ENCODE measurements at regions not wholly inside any gene's neighbourhood (a gene's known extent, or its start where the extent isn't known, plus 50 kb on each side); places are given as distances from the start of the nearest gene placed in this dataset.

DNA sequence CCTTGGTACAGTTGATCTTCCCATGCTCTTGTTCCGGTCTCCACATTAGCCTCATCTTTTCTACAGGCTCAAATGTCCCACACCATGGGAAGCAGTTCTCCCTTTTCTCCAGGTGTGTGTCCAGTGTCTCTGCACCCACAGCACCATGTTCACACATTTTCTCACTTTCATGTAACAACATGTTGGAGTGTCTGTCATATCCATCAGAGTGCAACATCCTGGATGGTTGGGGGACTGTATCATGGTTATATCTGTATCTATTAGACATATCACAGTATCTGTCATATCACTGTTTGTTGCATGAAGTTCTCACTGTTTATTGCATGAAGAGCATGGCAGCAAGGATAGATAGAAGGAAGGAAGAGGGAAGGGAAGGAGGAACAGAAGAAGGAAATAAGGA is 635.6 kb downstream of the EPM2A start (continued):
- TF ChIP-seq JUNB (IDR thresholded peaks at IDR 0.05; ENCODE audit: unreplicated experiment) (no peak), POLR2AphosphoS5 (IDR thresholded peaks at IDR 0.05; ENCODE audit: low read depth) (no peak), EZH2phosphoT487 (IDR thresholded peaks at IDR 0.05; ENCODE audit: unreplicated experiment) (no peak)

DNA sequence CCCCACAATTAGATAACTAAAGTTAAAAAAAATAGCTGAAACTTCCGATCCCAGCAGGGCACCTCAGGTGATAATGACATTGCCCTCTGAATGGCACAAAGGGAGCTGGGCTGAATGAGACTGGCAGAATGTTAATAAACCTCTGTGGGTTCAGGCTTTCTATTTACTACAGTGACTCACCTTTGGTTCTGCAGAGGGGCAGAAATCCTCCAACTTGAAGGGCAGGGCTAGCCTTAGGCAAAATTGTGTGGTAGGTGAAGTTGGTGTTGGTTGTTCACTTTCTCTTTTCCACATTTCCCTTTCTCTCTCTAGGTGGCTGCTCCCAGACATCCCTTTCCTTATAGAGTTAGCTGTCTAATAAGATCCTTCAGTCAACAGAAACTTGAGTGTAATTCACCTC is 625.2 kb downstream of the EPM2A start:
- peaks cover 2% of the 10 kb centered on the region for H3K27me3 Mint-ChIP-seq (ENCODE audit: insufficient read depth, low read depth, poor library complexity)
- ATAC-seq: no peak; the same call in 2 of the 3 replicates
- Histone ChIP-seq H3K27me3 (ENCODE audit: insufficient read depth) (no peaks in the 10 kb centered on the region), H3F3A (replicated peaks; ENCODE audit: low read depth) (no peaks in the 10 kb centered on the region), H3K9me2 (ENCODE audit: insufficient read depth) (0 out of 2 replicates have a peak, but pooled peaks cover 5% of the 10 kb centered on the region), H4K20me1 (replicated peaks; ENCODE audit: insufficient read depth) (no peaks in the 10 kb centered on the region), H3K27ac (ENCODE audit: low read depth) (no peak overlapping the region), H3K79me2 (replicated peaks; ENCODE audit: insufficient read depth) (no peaks in the 10 kb centered on the region), H3K4me1 (ENCODE audit: insufficient read depth) (peaks cover 9% of the 10 kb centered on the region; the same call in 1 of the 2 replicates), H2AFZ (no peak overlapping the region), H3K4me3 (no peak overlapping the region), H3K4me2 (no peak overlapping the region), H3K36me3 (ENCODE audit: insufficient read depth) (no peaks in the 10 kb centered on the region)
- TF ChIP-seq ZNF114 (CRISPR knock-in tag; IDR thresholded peaks at IDR 0.05) (no peak), ZNF331 (CRISPR knock-in tag; IDR thresholded peaks at IDR 0.05; ENCODE audit: low read depth) (no peak), JUNB (IDR thresholded peaks at IDR 0.05; ENCODE audit: unreplicated experiment) (no peak), CREB1 (CRISPR knock-in tag; IDR thresholded peaks at IDR 0.05; ENCODE audit: low read depth) (no peak), NANOG (IDR thresholded peaks at IDR 0.05; ENCODE audit: borderline replicate concordance) (no peak), STAT1 (IDR thresholded peaks at IDR 0.05; ENCODE audit: unreplicated experiment) (no peak), POLR2AphosphoS5 (IDR thresholded peaks at IDR 0.05; ENCODE audit: low read depth) (no peak), ETS1 (IDR thresholded peaks at IDR 0.05) (no peak), EZH2phosphoT487 (IDR thresholded peaks at IDR 0.05; ENCODE audit: unreplicated experiment) (no peak), EZH2 (IDR thresholded peaks at IDR 0.05; ENCODE audit: low read depth, unreplicated experiment) (no peak), CTCF (conservative IDR thresholded peaks at IDR 0.05; ENCODE audit: low read depth in 2 of 2) (no peak)
- TF ChIP-seq, protein P1, sequence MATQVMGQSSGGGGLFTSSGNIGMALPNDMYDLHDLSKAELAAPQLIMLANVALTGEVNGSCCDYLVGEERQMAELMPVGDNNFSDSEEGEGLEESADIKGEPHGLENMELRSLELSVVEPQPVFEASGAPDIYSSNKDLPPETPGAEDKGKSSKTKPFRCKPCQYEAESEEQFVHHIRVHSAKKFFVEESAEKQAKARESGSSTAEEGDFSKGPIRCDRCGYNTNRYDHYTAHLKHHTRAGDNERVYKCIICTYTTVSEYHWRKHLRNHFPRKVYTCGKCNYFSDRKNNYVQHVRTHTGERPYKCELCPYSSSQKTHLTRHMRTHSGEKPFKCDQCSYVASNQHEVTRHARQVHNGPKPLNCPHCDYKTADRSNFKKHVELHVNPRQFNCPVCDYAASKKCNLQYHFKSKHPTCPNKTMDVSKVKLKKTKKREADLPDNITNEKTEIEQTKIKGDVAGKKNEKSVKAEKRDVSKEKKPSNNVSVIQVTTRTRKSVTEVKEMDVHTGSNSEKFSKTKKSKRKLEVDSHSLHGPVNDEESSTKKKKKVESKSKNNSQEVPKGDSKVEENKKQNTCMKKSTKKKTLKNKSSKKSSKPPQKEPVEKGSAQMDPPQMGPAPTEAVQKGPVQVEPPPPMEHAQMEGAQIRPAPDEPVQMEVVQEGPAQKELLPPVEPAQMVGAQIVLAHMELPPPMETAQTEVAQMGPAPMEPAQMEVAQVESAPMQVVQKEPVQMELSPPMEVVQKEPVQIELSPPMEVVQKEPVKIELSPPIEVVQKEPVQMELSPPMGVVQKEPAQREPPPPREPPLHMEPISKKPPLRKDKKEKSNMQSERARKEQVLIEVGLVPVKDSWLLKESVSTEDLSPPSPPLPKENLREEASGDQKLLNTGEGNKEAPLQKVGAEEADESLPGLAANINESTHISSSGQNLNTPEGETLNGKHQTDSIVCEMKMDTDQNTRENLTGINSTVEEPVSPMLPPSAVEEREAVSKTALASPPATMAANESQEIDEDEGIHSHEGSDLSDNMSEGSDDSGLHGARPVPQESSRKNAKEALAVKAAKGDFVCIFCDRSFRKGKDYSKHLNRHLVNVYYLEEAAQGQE (IDR thresholded peaks at IDR 0.05; ENCODE audit: unreplicated experiment): no peak
- TF ChIP-seq, protein P2, sequence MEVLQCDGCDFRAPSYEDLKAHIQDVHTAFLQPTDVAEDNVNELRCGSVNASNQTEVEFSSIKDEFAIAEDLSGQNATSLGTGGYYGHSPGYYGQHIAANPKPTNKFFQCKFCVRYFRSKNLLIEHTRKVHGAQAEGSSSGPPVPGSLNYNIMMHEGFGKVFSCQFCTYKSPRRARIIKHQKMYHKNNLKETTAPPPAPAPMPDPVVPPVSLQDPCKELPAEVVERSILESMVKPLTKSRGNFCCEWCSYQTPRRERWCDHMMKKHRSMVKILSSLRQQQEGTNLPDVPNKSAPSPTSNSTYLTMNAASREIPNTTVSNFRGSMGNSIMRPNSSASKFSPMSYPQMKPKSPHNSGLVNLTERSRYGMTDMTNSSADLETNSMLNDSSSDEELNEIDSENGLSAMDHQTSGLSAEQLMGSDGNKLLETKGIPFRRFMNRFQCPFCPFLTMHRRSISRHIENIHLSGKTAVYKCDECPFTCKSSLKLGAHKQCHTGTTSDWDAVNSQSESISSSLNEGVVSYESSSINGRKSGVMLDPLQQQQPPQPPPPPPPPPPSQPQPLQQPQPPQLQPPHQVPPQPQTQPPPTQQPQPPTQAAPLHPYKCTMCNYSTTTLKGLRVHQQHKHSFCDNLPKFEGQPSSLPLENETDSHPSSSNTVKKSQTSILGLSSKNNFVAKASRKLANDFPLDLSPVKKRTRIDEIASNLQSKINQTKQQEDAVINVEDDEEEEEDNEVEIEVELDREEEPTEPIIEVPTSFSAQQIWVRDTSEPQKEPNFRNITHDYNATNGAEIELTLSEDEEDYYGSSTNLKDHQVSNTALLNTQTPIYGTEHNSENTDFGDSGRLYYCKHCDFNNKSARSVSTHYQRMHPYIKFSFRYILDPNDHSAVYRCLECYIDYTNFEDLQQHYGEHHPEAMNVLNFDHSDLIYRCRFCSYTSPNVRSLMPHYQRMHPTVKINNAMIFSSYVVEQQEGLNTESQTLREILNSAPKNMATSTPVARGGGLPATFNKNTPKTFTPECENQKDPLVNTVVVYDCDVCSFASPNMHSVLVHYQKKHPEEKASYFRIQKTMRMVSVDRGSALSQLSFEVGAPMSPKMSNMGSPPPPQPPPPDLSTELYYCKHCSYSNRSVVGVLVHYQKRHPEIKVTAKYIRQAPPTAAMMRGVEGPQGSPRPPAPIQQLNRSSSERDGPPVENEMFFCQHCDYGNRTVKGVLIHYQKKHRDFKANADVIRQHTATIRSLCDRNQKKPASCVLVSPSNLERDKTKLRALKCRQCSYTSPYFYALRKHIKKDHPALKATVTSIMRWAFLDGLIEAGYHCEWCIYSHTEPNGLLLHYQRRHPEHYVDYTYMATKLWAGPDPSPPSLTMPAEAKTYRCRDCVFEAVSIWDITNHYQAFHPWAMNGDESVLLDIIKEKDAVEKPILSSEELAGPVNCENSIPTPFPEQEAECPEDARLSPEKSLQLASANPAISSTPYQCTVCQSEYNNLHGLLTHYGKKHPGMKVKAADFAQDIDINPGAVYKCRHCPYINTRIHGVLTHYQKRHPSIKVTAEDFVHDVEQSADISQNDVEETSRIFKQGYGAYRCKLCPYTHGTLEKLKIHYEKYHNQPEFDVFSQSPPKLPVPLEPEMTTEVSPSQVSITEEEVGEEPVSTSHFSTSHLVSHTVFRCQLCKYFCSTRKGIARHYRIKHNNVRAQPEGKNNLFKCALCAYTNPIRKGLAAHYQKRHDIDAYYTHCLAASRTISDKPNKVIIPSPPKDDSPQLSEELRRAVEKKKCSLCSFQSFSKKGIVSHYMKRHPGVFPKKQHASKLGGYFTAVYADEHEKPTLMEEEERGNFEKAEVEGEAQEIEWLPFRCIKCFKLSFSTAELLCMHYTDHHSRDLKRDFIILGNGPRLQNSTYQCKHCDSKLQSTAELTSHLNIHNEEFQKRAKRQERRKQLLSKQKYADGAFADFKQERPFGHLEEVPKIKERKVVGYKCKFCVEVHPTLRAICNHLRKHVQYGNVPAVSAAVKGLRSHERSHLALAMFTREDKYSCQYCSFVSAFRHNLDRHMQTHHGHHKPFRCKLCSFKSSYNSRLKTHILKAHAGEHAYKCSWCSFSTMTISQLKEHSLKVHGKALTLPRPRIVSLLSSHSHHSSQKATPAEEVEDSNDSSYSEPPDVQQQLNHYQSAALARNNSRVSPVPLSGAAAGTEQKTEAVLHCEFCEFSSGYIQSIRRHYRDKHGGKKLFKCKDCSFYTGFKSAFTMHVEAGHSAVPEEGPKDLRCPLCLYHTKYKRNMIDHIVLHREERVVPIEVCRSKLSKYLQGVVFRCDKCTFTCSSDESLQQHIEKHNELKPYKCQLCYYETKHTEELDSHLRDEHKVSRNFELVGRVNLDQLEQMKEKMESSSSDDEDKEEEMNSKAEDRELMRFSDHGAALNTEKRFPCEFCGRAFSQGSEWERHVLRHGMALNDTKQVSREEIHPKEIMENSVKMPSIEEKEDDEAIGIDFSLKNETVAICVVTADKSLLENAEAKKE (CRISPR knock-in tag; IDR thresholded peaks at IDR 0.05): no peak
- H3K36me3 Mint-ChIP-seq (ENCODE audit: low read depth): peaks cover 20% of the 10 kb centered on the region
- H3K4me3 Mint-ChIP-seq: no peak overlapping the region
- no peak for DNase-seq (ENCODE audit: low spot score)
- peaks cover 25% of the 10 kb centered on the region for H3K9me3 Mint-ChIP-seq
- H3K27ac Mint-ChIP-seq: no peak overlapping the region; the same call in 1 of the 2 replicates
- peaks cover 5% of the 10 kb centered on the region; the same call in 2 of the 3 replicates for H3K4me1 Mint-ChIP-seq

All from GM23338 (cell line).